ENCODE measurements at regions not wholly inside any gene's neighbourhood (a gene's known extent, or its start where the extent isn't known, plus 50 kb on each side); places are given as distances from the start of the nearest gene placed in this dataset.

DNA sequence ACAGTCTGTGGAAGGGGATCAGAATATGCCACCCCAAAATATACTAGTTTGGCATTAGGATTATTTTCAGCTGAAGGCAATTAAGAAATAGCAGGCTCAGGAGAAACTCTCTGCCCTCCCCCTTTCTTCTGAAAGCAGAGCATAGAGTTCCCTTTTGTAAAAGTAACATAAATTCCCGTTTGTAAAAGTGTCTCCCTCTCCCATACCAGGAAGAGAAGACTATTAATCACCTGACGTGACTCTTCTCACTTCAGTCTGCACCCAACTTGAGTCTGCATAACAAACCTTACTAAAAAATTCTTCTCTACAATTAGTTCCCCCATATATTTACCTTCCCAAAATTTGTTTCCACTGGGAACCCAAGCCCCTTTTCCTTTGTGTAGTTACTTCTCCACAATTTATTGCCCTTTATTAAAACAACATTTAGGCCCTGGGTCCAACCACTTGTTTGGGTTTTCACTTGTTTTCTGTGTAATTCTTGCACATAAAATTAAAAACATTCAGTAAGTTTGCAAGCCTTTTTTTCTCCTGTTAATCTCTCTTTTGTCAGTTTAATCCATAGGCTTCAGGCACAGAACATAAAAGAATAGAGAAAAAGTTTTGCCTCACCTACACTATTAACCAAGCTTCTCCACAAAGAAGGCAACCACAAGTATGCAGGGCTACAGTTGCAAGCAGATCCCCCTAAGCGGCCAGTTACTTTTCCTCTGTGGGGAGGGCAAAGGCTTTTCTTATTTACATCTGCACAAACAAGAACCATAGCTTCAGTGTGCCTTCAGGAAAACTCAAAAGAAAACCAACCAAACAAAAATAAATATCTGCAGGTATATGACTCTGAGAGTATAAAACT, 73.8 kb upstream of the EPCAM start:
- H3K36me3 ChIP-seq (ENCODE audit: low read depth) = no peaks in the 10 kb centered on the region
- H3K27me3 ChIP-seq (replicated peaks; ENCODE audit: insufficient read depth) = no peaks in the 10 kb centered on the region
- H4K20me1 ChIP-seq (ENCODE audit: insufficient read depth) = no peaks in the 10 kb centered on the region
- no peak overlapping the region for H3K27ac ChIP-seq
- H3K4me2 ChIP-seq (ENCODE audit: unreplicated experiment) = no peak overlapping the region
- WGBS, 2 experiments (ENCODE audit: low coverage in 1 of 2, low lambda C conversion rate in 2 of 2, missing lambda C conversion rate in 2 of 2) = 68 to 75% methylated on average over 3 of the region's 3 CpGs
- TF ChIP-seq EZH2phosphoT487 (IDR thresholded peaks at IDR 0.05; ENCODE audit: insufficient read depth, low read depth) (no peak), EZH2 (IDR thresholded peaks at IDR 0.05; ENCODE audit: insufficient read depth, poor library complexity, severe bottlenecking) (no peak)
- H3K9me2 ChIP-seq (ENCODE audit: insufficient read depth) = no peaks in the 10 kb centered on the region
- no peak overlapping the region for H3K4me3 ChIP-seq
- no peak overlapping the region for H2AFZ ChIP-seq
- in situ Hi-C loops (cut with MboI) = no loop called here
- 0 out of 2 replicates have a peak, but pooled peaks cover under 1% of the 10 kb centered on the region for H3F3A ChIP-seq (ENCODE audit: insufficient read depth)
- H3K79me2 ChIP-seq (ENCODE audit: insufficient read depth) = no peaks in the 10 kb centered on the region
- no peak overlapping the region for H3K9ac ChIP-seq
- peaks cover 8% of the 10 kb centered on the region for H3K4me1 ChIP-seq (ENCODE audit: insufficient read depth)
- no peak for DNase-seq
- no peaks in the 10 kb centered on the region for H3K9me3 ChIP-seq (ENCODE audit: low read depth)

DNA sequence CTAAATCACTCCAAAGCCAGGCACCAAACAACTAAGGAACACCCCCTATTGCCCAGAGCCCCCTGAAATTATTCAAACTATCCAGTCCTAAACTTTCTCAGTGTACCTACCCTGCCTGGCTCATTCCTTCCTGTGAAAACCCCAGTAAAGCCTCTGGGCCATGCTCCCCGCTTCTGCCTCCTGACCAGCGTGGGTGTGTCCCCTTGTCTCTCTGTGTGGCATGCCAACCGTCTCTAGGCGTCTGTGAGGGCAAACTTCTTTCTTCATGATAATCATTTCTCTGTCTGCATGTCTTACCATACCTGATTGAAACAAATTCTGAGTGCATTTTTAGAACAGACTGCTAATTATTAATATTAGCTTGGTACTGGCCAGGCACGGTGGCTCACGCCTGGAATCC, 75.1 kb upstream of the EPCAM start:
- WGBS, 2 experiments (ENCODE audit: low coverage in 1 of 2, low lambda C conversion rate in 2 of 2, missing lambda C conversion rate in 2 of 2) = 74 to 79% methylated on average over 6 of the region's 6 CpGs

DNA sequence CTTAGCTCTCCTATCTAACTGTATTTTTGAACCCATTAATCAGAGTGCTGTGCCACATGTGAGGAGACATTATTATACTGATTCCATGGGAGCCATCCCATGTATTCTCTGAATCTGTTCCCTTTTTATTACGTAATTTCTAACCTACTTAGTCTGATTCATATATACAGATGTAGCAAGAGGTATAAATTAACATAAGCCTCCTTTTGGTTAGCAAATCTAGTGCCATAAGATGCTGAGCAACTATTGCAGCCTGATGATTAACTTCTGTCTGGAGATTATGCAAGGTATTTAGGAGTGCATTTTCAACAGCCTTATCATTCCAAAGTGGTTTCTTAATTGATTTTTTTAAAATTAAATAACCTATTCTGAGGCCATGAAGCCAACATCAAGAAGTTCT, 80.2 kb upstream of the EPCAM start:
- H3F3A ChIP-seq (ENCODE audit: insufficient read depth) = peaks cover 26% of the 10 kb centered on the region
- H4K20me1 ChIP-seq (ENCODE audit: insufficient read depth) = no peaks in the 10 kb centered on the region
- no peaks in the 10 kb centered on the region for H3K79me2 ChIP-seq (ENCODE audit: insufficient read depth)
- no peak overlapping the region for H3K9ac ChIP-seq
- peaks cover 29% of the 10 kb centered on the region for H3K4me1 ChIP-seq (ENCODE audit: insufficient read depth)
- H3K9me2 ChIP-seq (ENCODE audit: insufficient read depth) = no peaks in the 10 kb centered on the region
- H3K4me2 ChIP-seq (ENCODE audit: unreplicated experiment) = peak overlapping the region; percentile 56
- DNase-seq = peak; percentile 92
- H2AFZ ChIP-seq = no peak overlapping the region
- no peaks in the 10 kb centered on the region for H3K36me3 ChIP-seq (ENCODE audit: low read depth)
- peak overlapping the region; percentile 67 for H3K27ac ChIP-seq
- WGBS, 2 experiments (ENCODE audit: low coverage in 1 of 2, low lambda C conversion rate in 2 of 2, missing lambda C conversion rate in 2 of 2) = 3 to 10% methylated on average over 1 of the region's 1 CpG
- H3K9me3 ChIP-seq (ENCODE audit: low read depth) = no peaks in the 10 kb centered on the region
- H3K27me3 ChIP-seq (replicated peaks; ENCODE audit: insufficient read depth) = no peaks in the 10 kb centered on the region
- TF ChIP-seq EZH2 (IDR thresholded peaks at IDR 0.05; ENCODE audit: insufficient read depth, poor library complexity, severe bottlenecking) = no peak
- no peak for TF ChIP-seq EZH2phosphoT487 (IDR thresholded peaks at IDR 0.05; ENCODE audit: insufficient read depth, low read depth)
- in situ Hi-C loops (cut with MboI) = no loop called here
- no peak overlapping the region for H3K4me3 ChIP-seq

More for the DNA sequence above, 75.1 kb upstream of the EPCAM start:
- peaks cover 12% of the 10 kb centered on the region for H3F3A ChIP-seq (ENCODE audit: insufficient read depth)
- H3K9me2 ChIP-seq (ENCODE audit: insufficient read depth) = no peaks in the 10 kb centered on the region
- in situ Hi-C loops (cut with MboI) = no loop called here
- H3K4me3 ChIP-seq = no peak overlapping the region
- H2AFZ ChIP-seq = no peak overlapping the region
- no peak for TF ChIP-seq EZH2 (IDR thresholded peaks at IDR 0.05; ENCODE audit: insufficient read depth, poor library complexity, severe bottlenecking)
- no peak for TF ChIP-seq EZH2phosphoT487 (IDR thresholded peaks at IDR 0.05; ENCODE audit: insufficient read depth, low read depth)
- H3K27me3 ChIP-seq (replicated peaks; ENCODE audit: insufficient read depth) = no peaks in the 10 kb centered on the region
- H3K4me2 ChIP-seq (ENCODE audit: unreplicated experiment) = no peak overlapping the region
- H3K9ac ChIP-seq = no peak overlapping the region
- no peak overlapping the region for H3K27ac ChIP-seq
- no peaks in the 10 kb centered on the region for H4K20me1 ChIP-seq (ENCODE audit: insufficient read depth)
- no peaks in the 10 kb centered on the region for H3K79me2 ChIP-seq (ENCODE audit: insufficient read depth)
- H3K9me3 ChIP-seq (ENCODE audit: low read depth) = no peaks in the 10 kb centered on the region
- DNase-seq = no peak
- peaks cover 16% of the 10 kb centered on the region for H3K4me1 ChIP-seq (ENCODE audit: insufficient read depth)
- no peaks in the 10 kb centered on the region for H3K36me3 ChIP-seq (ENCODE audit: low read depth)

DNA sequence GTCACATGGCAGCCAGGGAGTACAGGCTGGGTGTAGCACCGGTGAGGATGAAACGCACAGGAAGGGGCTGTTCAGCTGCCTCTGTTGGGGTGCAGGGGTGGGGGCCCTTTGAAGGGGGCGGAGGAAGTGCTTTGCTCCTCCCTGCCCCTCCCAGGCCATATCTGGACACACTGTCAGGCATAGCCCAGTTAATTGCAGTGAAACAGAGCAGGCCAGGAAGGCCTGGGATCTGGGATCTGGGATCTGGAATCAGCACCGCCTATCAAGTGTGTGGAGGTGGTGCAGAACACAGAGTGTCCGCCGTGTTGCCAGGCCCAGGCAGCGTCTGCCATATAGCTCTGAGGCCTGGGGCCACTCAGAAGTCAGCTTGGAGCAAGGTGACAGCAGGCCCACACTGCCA, 85.5 kb upstream of the EPCAM start:
- H3K4me1 ChIP-seq (ENCODE audit: insufficient read depth) = peaks cover 11% of the 10 kb centered on the region
- TF ChIP-seq EZH2 (IDR thresholded peaks at IDR 0.05; ENCODE audit: insufficient read depth, poor library complexity, severe bottlenecking) = no peak
- no peak for TF ChIP-seq EZH2phosphoT487 (IDR thresholded peaks at IDR 0.05; ENCODE audit: insufficient read depth, low read depth)
- H3K4me3 ChIP-seq = no peak overlapping the region
- H3K9me2 ChIP-seq (ENCODE audit: insufficient read depth) = no peaks in the 10 kb centered on the region
- no peaks in the 10 kb centered on the region for H3K36me3 ChIP-seq (ENCODE audit: low read depth)
- in situ Hi-C loops (cut with MboI) = no loop called here
- no peak overlapping the region for H3K4me2 ChIP-seq (ENCODE audit: unreplicated experiment)
- no peaks in the 10 kb centered on the region for H3K79me2 ChIP-seq (ENCODE audit: insufficient read depth)
- H3K27me3 ChIP-seq (replicated peaks; ENCODE audit: insufficient read depth) = no peaks in the 10 kb centered on the region
- no peak for DNase-seq
- 86 to 97% methylated on average over 4 to 7 of the region's 7 CpGs for WGBS, 2 experiments (ENCODE audit: low coverage in 1 of 2, low lambda C conversion rate in 2 of 2, missing lambda C conversion rate in 2 of 2)
- peaks cover 12% of the 10 kb centered on the region; the same call in 1 of the 2 replicates for H3F3A ChIP-seq (ENCODE audit: insufficient read depth)
- no peaks in the 10 kb centered on the region for H3K9me3 ChIP-seq (ENCODE audit: low read depth)
- no peak overlapping the region for H3K27ac ChIP-seq
- no peak overlapping the region for H2AFZ ChIP-seq
- no peak overlapping the region for H3K9ac ChIP-seq
- no peaks in the 10 kb centered on the region for H4K20me1 ChIP-seq (ENCODE audit: insufficient read depth)
